Effector CD4-positive, alpha-beta T cell (primary cell): ENCODE measurements at regions not wholly inside any gene's neighbourhood (a gene's known extent, or its start where the extent isn't known, plus 50 kb on each side); places are given as distances from the start of the nearest gene placed in this dataset.

Experiments
- DNase-seq: peaks from one replicate; pipeline ENCODE4 v3.0.0-alpha.2; 2020

GRCh38 chr9:126127591-126127990 lies 199.0 kb upstream of the MVB12B start:
- DNase-seq: no peak

DNA sequence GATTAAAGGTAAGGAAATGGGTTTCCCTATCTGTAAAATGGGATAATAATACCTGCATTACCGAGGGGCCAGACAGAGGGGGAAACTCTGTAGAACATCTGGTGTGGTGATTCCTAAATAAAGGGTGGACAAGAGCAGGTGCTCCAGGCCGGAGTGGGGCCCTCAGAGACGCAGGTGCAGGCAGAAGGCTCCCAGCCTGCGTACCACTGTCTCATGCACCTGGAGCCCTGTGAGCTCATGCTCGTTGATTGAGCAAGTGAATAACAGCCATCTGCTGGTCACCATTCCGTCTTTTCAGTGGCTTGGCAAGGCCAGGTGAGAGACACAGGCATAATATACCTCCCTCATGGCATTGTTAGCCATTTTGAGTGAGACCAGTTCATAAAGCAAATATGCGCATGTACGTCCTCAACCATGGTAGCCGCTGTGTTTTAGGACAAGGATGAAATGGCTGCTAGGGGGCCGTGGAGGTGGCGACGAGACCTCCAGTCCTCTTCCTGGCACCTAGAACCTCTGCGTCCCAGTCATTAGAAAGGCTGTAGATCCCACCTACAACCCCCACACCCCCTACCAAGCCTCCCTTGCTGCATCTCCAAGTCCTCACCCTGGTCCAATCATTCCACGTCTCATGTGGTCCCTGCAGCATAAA lies 198.0 kb upstream of the MVB12B start:
- DNase-seq: no peak

DNA sequence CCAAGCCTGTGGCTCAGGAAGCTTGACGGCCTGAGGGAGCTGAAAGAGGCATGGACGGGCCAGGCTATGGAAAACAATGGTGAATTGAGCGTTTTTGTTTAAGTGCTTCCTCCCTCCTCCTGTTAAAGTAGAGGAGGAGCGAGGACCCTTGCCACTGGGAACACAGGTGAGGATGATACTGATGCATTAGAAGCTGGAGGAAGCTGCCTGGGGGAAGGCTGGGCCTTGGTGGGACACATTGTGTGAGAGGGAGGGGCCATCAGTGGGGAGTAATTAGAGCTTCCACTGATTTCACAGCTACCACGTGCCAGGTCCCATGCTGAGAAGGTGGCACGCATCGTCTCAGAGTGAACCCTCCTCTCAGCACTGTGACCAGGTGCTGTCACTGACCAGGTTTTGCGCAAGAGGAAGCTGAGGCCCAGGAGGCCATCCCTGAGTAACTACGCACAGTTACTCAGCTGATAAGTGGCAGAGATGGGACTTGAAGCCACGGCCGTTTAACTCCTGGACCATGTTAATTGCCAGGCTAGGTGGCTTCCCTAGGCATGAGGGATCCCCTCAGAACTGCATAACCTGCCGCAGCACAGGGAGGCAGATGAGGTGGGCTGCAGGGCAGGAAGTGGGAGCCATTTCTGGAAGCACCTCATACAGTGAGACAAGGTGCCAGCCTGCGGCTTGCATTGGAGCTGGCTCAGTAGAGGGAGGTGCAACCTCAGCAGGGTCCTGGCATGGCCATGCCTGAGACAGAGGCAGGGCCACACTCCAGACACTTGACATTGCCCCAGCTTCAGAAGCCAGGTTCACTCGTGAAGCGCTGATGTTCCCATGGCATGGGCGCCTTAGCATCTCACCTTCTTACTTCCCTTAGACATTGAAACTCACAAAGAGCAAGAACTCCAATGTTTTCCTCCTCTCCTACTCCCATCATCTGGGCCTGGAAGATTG lies 195.3 kb upstream of the MVB12B start:
- no peak for DNase-seq

DNA sequence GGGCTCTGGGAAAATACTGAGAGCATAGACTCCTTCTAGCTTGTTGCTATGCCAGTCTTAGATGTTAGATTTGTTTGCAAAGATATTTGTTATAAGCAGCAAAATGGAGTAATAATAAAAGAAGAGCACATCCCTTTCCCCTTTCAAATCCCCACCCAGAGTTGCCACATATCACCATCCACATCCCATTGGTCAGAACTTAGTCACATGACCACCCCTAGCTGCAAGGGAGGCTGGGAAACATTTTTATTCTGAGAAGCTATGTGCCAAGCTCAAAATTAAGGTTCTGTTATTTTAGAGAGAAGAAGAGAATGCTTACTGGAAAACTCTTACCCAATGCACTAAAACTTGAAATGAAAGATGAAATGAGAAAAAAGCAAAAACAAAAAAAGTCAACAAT lies 193.9 kb upstream of the MVB12B start:
- no peak for DNase-seq

DNA sequence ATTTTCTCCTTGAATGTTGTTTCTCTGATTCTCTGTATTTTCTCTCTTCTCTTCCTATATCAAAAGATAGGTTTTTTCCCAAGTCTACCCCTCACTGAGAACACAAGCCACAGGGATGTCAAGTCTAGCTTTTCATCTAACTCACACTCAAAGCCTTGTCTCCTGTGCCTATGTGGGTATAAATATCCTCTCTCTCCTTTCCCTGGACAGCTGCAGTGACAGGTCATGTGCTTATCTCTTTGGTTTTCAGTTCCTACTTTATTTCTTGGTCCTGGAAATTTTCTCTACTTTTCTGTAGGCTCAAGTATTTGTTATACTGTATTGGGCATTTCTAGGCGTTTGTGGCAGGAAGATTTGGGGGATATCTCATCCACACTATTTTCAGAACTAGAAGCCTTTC lies 182.4 kb upstream of the MVB12B start:
- no peak for DNase-seq

DNA sequence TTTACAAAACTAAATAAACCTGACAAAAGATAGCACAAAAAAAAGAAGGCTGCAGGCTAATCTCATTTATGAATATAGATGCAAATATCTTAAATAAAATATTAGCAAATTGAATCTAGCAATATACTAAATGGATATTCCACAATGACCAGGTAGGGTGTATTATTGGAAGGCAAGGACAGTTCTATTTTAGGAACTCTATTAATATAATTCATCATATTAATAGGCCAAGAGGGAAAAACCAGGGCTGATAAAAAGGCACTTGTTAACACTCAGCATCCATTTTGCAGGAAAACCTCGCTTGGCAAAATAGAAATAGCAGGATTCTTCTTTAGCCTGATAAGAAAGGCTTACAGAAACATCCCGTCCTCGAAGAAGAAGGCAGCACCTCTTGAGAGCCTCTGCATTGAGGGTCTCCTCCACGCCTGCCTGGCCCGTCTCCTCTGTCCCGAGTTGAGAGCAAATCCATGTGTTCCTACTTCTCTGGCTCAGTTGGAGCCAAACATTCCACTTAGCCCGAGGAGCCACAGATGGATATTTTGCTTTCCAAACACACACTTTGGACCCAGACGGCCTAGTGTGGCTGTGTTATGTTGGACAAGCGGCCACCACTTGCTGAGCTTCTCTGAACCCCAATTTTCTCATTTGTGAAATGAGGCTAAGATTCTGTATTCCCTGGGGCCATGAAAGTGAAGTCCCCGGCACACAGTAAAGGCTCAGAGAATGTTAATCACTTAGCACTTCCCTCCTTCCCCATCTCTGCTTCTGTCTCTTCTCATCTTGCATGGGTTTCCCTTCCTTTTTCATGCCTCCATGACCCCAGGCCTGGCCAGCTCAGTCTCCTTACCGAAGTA lies 181.8 kb upstream of the MVB12B start:
- DNase-seq: no peak

- no peak for DNase-seq
Measured at GRCh38 chr9:126145887-126146253, 180.8 kb upstream of the MVB12B start.

GRCh38 chr9:126146254-126147145 lies 180.1 kb upstream of the MVB12B start:
- no peak for DNase-seq

- no peak for DNase-seq
Measured at GRCh38 chr9:126147186-126147935, 179.3 kb upstream of the MVB12B start.

- DNase-seq: no peak
Measured at GRCh38 chr9:126147936-126148870, 178.4 kb upstream of the MVB12B start.

DNA sequence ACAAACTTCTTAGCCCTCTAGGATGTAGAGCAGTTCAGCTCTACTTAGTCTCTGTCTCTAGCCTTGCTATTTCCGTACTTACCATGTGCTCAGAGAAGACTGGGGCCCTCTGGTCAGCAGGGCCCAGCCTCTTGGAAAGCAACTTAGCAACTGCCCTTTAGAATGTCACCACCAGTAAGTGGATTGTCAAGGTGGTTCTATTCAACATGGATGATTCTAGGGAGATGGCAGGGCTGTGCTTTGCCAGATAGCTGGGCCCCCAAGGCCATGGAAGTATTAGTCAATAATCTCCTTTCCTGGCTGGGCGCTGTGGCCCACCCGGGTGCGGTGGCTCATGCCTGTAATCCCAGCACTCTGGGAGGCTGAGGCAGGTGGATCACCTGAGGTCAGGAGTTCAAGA lies 177.6 kb upstream of the MVB12B start:
- DNase-seq: no peak

DNA sequence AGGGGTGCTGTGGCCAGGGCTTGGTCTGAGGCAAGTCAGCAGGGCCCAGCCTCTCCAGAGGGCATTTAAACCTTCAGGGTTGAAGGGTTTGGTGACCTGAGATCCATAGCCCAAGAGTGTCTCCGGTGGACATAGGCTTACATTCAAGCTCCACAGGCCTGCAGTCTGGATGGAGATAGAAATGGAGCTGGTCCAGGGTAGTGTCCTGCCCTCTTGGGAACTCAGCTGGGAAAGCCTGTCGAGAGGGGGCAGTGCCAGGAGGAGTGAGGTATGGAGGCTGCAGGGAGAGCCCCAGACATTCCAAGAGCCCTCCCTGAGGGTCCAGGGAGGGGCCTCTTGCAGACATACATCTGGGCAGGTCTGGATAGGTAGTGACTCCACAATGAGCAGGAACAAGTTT lies 177.0 kb upstream of the MVB12B start:
- DNase-seq: no peak

DNA sequence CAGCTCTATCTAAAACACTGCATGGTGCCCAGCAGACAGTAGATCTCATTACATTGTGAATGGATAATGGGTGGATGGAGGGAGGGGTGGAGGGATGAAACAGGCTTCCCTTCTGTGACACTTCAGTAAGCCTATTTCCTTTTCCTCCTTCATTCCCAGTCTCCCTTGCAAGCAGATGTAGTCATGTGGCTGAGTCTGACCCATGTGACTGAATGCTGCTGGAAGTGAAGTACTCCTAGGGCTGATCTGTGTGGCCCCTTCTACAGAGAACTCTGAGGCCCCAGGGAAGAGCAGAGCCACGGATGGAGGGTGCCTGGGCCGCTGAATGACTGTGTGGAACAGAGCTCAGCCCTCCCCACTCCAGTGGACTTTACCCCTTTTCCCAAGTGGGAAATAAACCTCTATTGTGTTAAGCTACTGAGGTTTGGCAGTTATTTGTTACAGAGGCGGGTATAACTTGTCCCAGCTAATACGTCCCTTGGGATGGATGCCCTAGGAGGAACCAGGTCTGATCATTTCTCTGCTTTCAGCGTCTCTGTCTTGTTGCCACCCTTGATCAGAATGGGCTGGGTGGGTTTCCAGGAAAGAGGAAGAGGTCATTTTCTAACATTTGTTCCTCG lies 176.1 kb upstream of the MVB12B start:
- DNase-seq: no peak

- no peak for DNase-seq
Measured at GRCh38 chr9:126151031-126151685, 175.5 kb upstream of the MVB12B start.

DNA sequence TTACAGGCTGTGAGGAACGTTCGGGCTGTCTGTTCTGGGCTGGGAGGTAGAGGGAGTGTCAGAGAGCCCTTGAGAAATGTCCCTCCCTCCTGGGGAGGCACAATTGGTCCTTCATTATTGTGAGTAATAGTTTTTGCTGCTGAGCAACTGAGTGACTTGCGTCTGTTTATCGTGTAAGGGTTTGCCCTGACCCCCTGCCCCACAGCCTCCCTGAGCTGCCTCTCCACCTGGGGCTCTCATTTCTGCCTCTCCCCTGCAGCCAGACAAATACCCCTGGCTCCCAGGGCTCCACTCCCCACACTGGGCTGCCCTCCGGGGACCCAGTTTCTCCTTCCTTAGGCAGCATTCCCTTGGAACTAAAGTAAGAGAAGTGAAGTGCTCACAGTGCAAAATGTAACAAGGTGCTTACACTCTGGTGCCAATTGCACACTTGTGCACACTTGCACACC lies 174.9 kb upstream of the MVB12B start:
- DNase-seq: no peak

DNA sequence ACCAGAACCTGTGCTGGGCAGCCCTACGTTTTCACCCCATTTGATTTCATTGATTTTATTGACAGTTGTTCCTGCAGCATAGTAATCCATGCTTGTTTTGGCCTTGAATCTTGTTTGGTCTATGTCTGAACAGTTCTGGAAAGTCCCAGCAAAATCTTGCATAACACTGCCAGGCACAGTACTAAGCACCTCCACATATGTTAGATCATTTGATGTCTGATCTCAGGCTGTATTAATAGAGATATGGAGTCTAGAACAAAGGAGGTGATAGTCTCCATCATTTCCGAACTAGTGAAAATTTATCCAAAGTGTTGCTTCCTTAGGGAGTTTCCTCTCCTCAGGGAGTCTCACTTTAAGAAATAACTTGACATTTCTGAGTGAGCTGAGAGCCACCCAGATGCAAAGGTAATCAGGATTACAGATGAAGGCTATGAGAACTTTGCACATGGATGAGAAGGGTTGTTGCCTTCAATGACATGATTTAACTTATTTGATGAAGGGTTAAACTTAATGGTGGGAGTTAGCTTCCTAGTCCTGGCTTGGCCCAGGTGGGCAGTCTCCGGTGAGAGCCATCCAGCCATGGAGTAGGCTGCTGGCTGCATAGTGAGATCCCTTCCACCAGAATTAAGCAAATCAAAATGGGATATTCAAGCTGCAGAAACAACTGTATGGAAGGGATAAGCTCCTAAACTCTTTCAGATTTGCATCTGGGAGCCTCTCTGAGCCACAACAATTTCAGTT lies 173.8 kb upstream of the MVB12B start:
- no peak for DNase-seq

- DNase-seq: no peak
Measured at GRCh38 chr9:126153382-126153781, 173.2 kb upstream of the MVB12B start.

DNA sequence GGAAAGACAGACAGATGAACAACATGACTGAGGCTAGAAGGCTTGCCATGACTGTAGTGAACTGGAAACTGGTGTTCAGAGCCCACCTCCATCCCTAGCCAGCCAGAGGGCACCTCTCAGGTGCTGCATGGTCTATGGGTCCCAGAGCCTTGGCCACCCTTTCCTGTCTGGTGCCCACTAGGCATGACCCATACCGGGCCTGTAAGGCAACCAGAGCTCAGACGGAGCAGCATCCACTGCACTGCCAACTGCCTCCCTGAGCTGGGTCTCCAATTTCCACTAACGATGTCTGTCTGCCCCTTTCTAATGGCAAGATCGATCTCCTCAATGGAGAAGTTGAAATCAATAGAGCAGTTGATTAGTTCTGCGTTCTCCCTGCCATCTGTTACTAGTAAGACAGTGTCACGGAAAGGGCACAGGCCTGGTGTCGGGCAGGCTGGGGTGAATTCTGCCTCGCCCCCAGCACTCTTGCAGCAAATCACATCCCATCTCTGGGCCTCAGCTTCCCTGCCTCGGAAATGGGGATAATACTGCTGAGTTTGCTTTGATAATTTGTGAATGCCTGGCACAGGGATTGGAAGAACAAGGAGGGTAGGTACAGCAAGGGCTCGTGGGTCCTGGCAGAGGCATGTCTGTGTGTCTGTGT lies 172.3 kb upstream of the MVB12B start:
- no peak for DNase-seq
